NB4 (cell line): ENCODE measurements at regions not wholly inside any gene's neighbourhood (a gene's known extent, or its start where the extent isn't known, plus 50 kb on each side); places are given as distances from the start of the nearest gene placed in this dataset.

Experiments
- MYC ChIP-seq: IDR thresholded peaks from 2 replicates; pipeline ENCODE4 v1.6.1; 2011; ENCODE audit warnings: low read depth, low read length
- POLR2A ChIP-seq: IDR thresholded peaks from 2 replicates; pipeline ENCODE4 v1.6.1; 2011; ENCODE audit warnings: mild to moderate bottlenecking; ENCODE audit not compliant: insufficient read length; ENCODE audit errors: extremely low read depth
- TF ChIP-seq, protein P1 (sequence below): IDR thresholded peaks from one replicate; pipeline ENCODE4 v1.5.1; 2012; ENCODE audit warnings: low read depth, low read length
- TF ChIP-seq, protein P2 (sequence below): IDR thresholded peaks from 2 replicates; pipeline ENCODE4 v1.6.1; 2011; ENCODE audit warnings: low read depth, low read length

DNA sequence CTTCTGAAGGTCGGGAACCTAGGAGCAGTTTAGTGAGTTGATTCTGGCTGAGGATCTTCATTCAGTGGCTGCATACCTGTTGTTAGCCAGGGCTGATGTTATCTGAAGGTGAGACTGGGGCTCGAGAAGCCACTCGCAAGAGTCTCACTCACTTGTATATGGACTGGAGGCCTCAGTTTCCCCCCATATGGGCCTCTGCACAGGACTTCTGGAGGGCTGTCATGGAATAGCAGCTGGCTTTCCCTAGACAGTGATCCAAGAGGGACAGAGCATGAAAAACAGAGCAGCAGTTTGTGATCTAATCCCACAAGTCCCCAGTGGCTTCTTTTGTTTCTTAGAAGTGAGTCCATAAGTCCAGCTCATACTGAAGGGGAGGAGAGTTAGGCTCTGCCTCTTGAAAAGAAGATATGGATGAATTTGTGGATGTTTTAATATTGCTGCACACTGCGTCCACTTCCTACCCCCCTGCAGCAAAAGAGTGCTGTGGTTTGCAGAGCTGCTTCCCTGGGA, 623.4 kb downstream of the CDH26 start:
- no peak for TF ChIP-seq POLR2A
- TF ChIP-seq, protein P1, sequence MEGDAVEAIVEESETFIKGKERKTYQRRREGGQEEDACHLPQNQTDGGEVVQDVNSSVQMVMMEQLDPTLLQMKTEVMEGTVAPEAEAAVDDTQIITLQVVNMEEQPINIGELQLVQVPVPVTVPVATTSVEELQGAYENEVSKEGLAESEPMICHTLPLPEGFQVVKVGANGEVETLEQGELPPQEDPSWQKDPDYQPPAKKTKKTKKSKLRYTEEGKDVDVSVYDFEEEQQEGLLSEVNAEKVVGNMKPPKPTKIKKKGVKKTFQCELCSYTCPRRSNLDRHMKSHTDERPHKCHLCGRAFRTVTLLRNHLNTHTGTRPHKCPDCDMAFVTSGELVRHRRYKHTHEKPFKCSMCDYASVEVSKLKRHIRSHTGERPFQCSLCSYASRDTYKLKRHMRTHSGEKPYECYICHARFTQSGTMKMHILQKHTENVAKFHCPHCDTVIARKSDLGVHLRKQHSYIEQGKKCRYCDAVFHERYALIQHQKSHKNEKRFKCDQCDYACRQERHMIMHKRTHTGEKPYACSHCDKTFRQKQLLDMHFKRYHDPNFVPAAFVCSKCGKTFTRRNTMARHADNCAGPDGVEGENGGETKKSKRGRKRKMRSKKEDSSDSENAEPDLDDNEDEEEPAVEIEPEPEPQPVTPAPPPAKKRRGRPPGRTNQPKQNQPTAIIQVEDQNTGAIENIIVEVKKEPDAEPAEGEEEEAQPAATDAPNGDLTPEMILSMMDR: no peak
- TF ChIP-seq, protein P2, sequence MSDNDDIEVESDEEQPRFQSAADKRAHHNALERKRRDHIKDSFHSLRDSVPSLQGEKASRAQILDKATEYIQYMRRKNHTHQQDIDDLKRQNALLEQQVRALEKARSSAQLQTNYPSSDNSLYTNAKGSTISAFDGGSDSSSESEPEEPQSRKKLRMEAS: no peak
- no peak for TF ChIP-seq MYC
